Brain pericyte (primary cell): ENCODE measurements at regions not wholly inside any gene's neighbourhood (a gene's known extent, or its start where the extent isn't known, plus 50 kb on each side); places are given as distances from the start of the nearest gene placed in this dataset.

Source experiments
- DNase-seq: peaks from one replicate; pipeline ENCODE4 v3.0.0-alpha.2; 2012; ENCODE audit warnings: low read depth, low spot score

GRCh38 chr9:80932947-80933780 is 756.2 kb downstream of the TLE1 start:
- no peak for DNase-seq

- DNase-seq: no peak
These were observed 757.2 kb downstream of the TLE1 start for GRCh38 chr9:80932181-80932580.

GRCh38 chr9:80931163-80931562 is 758.2 kb downstream of the TLE1 start:
- DNase-seq: no peak

- DNase-seq: no peak
These were observed 760.6 kb downstream of the TLE1 start for GRCh38 chr9:80928697-80929096.

- DNase-seq: no peak
These were observed 762.7 kb downstream of the TLE1 start for GRCh38 chr9:80926611-80927010.

GRCh38 chr9:80922544-80922943 is 766.8 kb downstream of the TLE1 start:
- DNase-seq: no peak

- no peak for DNase-seq
These were observed 782.6 kb downstream of the TLE1 start for GRCh38 chr9:80906728-80907127.

GRCh38 chr9:80899208-80899607 is 790.1 kb downstream of the TLE1 start:
- no peak for DNase-seq

GRCh38 chr9:80893190-80893589 is 796.2 kb downstream of the TLE1 start:
- no peak for DNase-seq

GRCh38 chr9:80892703-80893102 is 796.6 kb downstream of the TLE1 start:
- no peak for DNase-seq

GRCh38 chr9:80890124-80890523 is 799.2 kb downstream of the TLE1 start:
- no peak for DNase-seq

- DNase-seq: no peak
These were observed 803.5 kb downstream of the TLE1 start for GRCh38 chr9:80885894-80886293.

- DNase-seq: no peak
These were observed 805.3 kb downstream of the TLE1 start for GRCh38 chr9:80883826-80884579.

- no peak for DNase-seq
These were observed 805.9 kb downstream of the TLE1 start for GRCh38 chr9:80883426-80883825.

- DNase-seq: no peak
These were observed 807.4 kb downstream of the TLE1 start for GRCh38 chr9:80881940-80882339.

GRCh38 chr9:80881320-80881719 is 808.0 kb downstream of the TLE1 start:
- DNase-seq: no peak

- no peak for DNase-seq
These were observed 810.8 kb downstream of the TLE1 start for GRCh38 chr9:80878556-80878955.

- DNase-seq: no peak
These were observed 813.4 kb downstream of the TLE1 start for GRCh38 chr9:80875947-80876346.

GRCh38 chr9:80874276-80874675 is 815.1 kb downstream of the TLE1 start:
- DNase-seq: no peak

- DNase-seq: no peak
These were observed 815.5 kb downstream of the TLE1 start for GRCh38 chr9:80873861-80874260.

GRCh38 chr9:80871596-80871995 is 817.8 kb downstream of the TLE1 start:
- DNase-seq: no peak

GRCh38 chr9:80867731-80868130 is 821.6 kb downstream of the TLE1 start:
- DNase-seq: no peak
